ENCODE measurements at regions not wholly inside any gene's neighbourhood (a gene's known extent, or its start where the extent isn't known, plus 50 kb on each side); places are given as distances from the start of the nearest gene placed in this dataset.

- DNase-seq (ENCODE audit: low spot score), result no peak
- intact Hi-C loops (cut with DNase I), result no loop called here
Observed at GRCh38 chr17:62913991-62914570, 52.0 kb upstream of the TANC2 start.

DNA sequence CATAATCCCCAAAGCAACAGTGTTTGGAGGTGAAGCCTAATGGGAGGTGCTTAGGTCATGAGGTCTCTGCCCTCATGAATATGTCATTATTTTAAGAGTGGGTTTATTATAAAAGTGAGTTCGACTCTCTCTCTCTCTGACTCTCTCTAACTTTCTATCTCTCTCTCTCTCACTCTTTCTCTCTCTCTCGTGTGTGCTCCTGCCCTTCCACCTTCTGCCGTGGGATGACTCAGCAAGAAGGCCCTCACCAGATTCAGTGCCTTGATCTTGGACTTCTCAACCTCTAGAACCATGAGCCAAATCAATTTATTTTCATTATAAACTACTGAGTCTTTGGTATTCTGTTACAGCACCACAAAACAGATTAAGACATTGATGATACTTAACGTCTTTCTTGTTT is 53.7 kb upstream of the TANC2 start:
- intact Hi-C loops (cut with DNase I), result no loop called here
- no peak for DNase-seq (ENCODE audit: low spot score)

DNA sequence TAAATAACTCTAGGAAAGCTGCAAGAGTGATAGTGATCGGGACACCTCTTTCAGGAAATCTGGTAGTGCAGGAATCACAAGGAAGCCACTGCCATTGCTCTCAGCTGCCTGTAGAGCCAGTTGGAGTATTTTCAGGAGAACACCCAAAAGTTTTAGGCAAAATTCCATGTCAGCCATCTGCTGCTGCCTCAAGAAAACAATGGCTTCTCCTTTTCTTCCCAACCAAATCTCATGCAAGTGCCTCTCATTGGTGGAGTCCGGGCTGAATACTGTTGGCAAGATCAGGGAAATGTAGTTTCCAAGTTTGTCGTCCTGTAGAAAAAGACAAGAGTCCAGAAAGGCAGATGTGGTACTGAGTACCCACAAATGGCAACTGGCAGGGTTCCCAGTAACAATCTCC is 54.9 kb upstream of the TANC2 start:
- intact Hi-C loops (cut with DNase I), result no loop called here
- no peak for DNase-seq (ENCODE audit: low spot score)

- intact Hi-C loops (cut with DNase I), result no loop called here
- no peak for DNase-seq (ENCODE audit: low spot score)
Observed at GRCh38 chr17:62910277-62910676, 55.8 kb upstream of the TANC2 start.

GRCh38 chr17:62907961-62908360 is 58.1 kb upstream of the TANC2 start:
- intact Hi-C loops (cut with DNase I), result no loop called here
- no peak for DNase-seq (ENCODE audit: low spot score)

GRCh38 chr17:62906881-62907280 is 59.2 kb upstream of the TANC2 start:
- intact Hi-C loops (cut with DNase I), result no loop called here
- no peak for DNase-seq (ENCODE audit: low spot score)

GRCh38 chr17:62905233-62905632 is 60.8 kb upstream of the TANC2 start:
- intact Hi-C loops (cut with DNase I), result no loop called here
- DNase-seq (ENCODE audit: low spot score), result no peak

DNA sequence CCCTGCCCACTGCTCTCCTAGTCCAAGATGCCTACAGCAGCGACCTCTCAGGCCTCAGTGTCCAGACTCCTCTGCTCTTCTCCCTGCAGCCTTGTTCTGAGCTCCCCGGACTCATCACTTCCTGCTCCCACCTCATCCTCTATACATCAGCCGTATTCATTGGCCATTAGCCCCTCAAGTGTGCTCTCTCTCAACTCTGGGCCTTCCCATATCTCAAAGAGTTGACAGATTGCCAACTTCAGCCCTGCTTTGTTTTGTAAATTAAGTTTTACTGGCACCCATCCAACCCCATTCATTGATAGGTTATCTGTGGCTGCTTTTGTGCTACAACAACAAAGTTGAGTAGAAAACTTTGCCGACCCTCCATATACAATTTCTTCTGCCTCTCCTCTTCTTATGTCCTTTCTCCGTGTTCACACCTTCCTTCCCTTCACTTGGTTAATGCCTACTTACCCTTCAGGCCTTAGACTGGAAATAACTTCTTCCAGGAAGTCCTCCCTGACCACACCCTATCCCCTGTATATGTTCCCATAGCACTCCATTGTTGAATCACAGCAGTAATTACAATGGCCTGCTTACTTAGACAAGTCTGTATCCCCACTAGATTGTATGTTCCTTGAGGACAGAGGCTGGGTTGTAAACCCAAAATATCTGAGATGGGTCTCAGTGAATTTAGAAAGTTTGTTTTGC is 63.4 kb upstream of the TANC2 start:
- DNase-seq (ENCODE audit: low spot score), result no peak
- intact Hi-C loops (cut with DNase I), result no loop called here

DNA sequence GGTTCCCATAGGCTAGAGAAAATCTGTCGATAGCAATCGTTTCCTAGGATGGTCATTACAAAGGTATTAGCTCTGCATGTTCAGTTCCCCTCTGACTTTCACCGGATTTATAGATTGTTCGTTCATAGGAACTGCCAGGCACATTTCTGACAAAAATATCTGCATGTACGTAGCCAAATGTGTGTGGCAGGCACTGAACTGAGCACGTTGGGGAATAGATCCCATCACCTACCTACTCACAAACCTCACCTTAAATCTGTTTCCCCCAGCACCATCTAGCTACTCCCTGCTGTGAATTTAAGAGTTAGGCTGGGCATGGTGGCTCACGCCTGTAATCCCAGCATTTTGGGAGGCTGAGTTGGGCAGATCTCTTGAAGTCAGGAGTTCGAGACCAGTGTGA is 64.5 kb upstream of the TANC2 start:
- no peak for DNase-seq (ENCODE audit: low spot score)
- intact Hi-C loops (cut with DNase I), result no loop called here

DNA sequence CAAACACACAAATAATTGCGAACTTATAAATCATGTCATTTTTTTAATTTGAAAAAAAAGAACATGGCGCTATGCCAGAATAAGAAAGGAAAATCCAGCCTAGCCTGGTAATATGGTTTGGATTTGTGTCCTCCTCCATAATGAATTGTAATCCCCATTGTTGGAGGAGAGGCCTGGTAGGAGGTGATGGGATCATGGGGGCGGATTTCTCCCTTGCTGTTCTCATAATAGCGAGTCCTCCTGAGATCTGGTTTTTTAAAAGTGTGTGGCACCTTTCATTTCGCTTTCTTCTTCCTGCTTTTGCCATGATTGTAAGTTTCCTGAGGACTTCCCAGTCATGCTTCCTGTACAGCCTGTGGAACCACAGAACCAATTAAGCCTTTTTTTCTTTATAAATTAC is 65.9 kb upstream of the TANC2 start:
- intact Hi-C loops (cut with DNase I), result no loop called here

GRCh38 chr17:62899361-62899760 is 66.7 kb upstream of the TANC2 start:
- no peak for DNase-seq (ENCODE audit: low spot score)
- intact Hi-C loops (cut with DNase I), result loop anchor here (10.0 kb wide), 1 partner anchor 195 kb away; no protein-coding TSS in a partner anchor

More for the DNA sequence above, 65.9 kb upstream of the TANC2 start:
- no peak for DNase-seq (ENCODE audit: low spot score)

DNA sequence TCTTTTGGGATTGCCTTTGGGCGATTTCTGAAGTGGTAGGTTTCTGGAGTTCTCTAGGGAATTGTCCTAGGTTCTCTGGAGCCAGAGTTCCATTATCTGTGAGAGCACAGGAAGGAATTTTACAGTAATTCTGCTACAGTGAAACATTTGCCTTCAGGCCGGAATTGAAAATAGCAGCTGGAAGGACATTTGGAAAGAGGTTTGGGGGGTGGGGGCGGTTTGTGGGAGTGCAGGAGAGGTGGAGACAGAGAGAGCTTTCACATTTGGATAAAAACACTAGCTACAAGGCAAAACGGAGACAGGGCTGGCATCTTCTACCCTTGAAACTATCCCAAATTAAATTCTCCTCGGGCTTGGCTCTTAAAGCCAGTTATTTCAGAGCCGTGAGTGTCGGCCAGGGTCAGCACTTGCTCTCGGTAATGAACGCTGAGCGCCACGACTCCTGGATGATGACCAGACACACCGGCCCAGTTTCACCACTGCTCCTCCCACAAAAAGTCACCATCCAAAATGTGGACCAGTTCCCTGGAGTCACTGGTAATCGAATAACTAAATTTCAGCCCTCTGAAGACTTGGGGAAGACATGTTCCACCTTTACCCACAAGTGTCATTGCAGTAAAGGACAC is 67.7 kb upstream of the TANC2 start:
- intact Hi-C loops (cut with DNase I), result loop anchor here (10.0 kb wide), 1 partner anchor 194 kb away; no protein-coding TSS in a partner anchor
- no peak for DNase-seq (ENCODE audit: low spot score)

- DNase-seq (ENCODE audit: low spot score), result no peak
- intact Hi-C loops (cut with DNase I), result loop anchor here (10.0 kb wide), 1 partner anchor 193 kb away; no protein-coding TSS in a partner anchor
Observed at GRCh38 chr17:62897706-62898105, 68.3 kb upstream of the TANC2 start.

DNA sequence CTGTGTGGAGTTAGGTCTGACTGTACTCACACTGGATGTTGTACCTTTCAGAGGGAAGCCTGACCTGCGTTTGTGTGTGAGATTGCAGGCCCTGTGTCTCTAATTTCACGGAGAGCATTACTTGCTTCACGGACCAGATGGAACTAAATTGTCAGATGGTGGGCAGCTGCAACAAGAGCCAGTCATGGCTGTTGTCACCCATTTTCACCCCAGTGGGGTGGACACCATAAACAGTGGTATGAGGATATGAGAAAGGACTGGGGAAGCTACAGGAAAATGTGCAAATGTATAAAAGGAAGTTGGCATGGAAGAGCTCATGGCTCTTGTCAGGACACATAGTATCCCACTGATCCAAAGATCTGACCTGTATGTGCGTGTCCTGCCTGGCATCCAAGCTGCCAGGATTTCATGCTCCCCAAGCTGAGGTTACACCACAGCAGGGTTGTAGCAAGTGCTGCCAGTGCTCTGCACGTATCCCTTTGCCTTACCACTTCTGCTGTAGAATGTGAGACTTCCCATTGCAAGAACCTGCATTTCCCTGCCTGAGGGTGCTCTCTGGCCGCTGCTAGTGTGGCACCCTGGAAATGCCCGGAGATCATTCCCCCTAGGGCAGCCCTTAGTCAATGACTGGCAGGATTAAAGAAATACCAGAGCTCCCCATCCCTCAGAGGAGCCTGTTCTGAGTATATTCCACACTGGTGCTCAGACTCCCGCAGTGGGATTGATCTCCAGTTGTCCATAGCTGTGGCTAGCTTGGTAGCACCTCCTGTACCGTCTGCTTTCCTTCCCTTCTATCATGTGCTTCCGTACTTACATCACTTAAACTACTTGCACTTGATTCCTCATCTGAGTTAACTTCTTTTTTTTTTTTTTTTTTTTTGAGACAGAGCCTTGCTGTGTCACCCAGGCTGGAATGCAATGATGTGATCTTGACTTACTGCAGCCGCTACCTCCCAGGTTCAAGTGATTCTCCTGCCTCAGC is 70.4 kb upstream of the TANC2 start:
- no peak for DNase-seq (ENCODE audit: low spot score)
- intact Hi-C loops (cut with DNase I), result loop anchor here (10.0 kb wide), 1 partner anchor 191 kb away; no protein-coding TSS in a partner anchor

DNA sequence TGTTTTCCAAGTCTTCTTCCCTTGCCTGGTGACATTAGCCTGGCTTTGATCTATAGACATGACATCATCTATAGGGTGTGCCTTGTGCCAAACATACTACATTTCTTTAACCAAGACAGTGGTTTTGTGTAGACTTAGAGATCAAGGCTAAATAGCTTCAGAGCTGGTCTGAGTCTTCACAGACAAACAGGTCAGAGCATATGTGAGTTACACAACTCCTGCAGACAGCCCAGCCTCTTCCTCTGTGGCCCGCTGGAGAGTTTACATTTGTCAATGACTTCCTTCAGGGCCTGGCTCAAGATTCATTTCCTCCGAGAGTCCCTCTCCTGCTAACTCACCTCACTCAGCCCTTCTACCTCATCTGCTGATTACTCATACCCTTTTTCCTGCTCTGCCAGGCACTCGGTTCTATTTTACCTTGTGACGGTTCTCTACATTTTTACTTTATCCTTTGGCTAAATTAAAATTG is 73.1 kb upstream of the TANC2 start:
- DNase-seq (ENCODE audit: low spot score), result peak; percentile 84
- intact Hi-C loops (cut with DNase I), result loop anchor here (5.0 to 10.0 kb wide), 2 partner anchors 74 to 188 kb away; partner anchors contain the start of gene TANC2

DNA sequence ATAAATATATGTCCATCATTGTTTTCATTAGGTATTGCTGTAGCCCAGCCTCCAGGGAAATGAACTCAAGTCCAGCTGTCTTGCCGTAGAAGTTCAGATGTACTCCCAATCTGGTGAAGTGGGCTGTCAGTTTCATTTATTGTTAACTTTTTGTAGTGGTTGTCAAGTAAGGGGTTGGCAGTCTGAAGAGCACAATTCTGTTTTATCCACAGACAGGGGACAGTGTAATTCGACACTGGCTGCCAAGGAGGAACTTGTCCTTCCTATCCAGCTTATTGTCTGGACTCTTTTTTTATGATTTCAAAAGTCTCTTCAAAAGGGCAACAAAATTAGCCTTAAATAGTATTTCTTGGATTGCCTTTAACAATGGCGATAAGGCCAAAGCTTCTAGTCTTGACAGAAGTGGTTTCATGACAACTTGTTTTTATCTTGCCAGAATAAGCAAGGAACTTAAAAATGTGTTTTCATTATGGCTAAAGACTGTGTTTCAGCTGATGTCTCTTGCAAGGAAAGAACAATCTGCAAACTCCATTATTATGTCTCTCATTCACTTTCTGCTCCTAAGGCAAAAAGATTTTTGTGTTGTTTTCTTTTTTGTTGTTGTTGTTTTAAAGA is 73.9 kb upstream of the TANC2 start:
- intact Hi-C loops (cut with DNase I), result loop anchor here (5.0 to 10.0 kb wide), 2 partner anchors 75 to 187 kb away; partner anchors contain the start of gene TANC2
- DNase-seq (ENCODE audit: low spot score), result no peak

DNA sequence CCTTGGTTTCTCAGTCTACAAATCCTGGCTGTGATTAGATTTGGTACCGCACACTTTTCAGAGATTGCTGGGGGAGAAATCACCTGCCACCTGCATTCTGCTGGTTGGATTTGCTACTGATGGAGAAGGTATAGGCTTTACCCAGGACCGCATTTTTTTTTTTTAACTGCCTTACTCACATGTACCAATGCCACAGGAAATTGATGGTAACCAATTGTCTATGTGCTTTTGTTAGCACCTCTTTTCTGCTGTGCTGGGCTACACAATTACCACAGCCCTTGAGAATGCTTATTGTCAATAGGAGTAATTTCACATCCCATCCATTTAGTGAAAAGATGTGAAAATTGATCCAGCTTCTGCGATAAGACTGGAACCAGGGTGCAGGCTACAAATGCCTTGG is 74.4 kb upstream of the TANC2 start:
- intact Hi-C loops (cut with DNase I), result loop anchor here (5.0 to 10.0 kb wide), 2 partner anchors 76 to 187 kb away; partner anchors contain the start of gene TANC2
- no peak for DNase-seq (ENCODE audit: low spot score)

DNA sequence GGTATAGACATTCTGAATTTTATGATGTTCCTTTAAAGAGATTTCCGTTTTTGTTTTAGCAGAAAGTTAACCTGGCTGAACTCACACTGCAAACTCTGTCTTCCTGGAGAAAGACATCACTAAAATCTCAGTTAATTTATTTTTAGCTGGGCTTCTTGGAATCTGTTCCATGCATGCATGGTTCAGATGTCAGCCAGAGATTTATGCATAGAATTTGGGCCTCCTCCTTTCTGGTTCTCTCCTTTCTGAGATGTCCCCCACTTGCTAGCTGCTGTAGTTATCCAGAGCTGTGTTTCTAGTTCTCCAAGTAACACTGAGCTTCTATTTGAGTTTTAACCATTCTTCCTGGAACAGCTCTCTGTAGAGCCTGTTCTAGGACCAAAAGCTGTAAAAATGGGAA is 77.3 kb upstream of the TANC2 start:
- intact Hi-C loops (cut with DNase I), result no loop called here

DNA sequence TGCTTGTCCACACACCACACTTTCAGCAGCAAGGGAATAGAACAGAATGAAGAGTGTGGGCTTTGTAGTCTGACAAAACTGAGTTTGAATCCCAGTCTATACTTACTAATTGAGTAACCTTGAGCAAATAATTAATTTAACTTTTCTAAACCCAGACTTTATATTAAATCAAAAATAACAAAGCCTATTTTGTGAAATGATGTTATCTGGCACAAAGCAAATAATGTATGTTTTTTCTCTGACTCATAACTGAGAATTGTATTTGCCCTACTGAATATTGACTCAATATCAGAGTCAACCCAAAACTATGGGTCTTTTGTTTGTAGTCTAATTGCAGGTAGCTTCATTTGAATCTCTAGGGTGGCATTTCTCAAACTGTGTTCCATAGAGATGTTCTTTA is 77.9 kb upstream of the TANC2 start:
- DNase-seq (ENCODE audit: low spot score), result no peak
- intact Hi-C loops (cut with DNase I), result no loop called here

More for the DNA sequence above, 77.3 kb upstream of the TANC2 start:
- DNase-seq (ENCODE audit: low spot score), result no peak
